NCI-H510A treated with DMSO at 0.1 percent for 48 hours (cell line): ENCODE measurements at regions not wholly inside any gene's neighbourhood (a gene's known extent, or its start where the extent isn't known, plus 50 kb on each side); places are given as distances from the start of the nearest gene placed in this dataset.

Experiments
- DNase-seq: peaks from one replicate; lab custom pipeline; 2025; lab: John Stamatoyannopoulos, UW

- no peak for DNase-seq
Observed at GRCh38 chr15:95561463-95561862, 769.0 kb upstream of the NR2F2 start.

- DNase-seq = no peak
Observed at GRCh38 chr15:95563634-95564033, 766.9 kb upstream of the NR2F2 start.

DNA sequence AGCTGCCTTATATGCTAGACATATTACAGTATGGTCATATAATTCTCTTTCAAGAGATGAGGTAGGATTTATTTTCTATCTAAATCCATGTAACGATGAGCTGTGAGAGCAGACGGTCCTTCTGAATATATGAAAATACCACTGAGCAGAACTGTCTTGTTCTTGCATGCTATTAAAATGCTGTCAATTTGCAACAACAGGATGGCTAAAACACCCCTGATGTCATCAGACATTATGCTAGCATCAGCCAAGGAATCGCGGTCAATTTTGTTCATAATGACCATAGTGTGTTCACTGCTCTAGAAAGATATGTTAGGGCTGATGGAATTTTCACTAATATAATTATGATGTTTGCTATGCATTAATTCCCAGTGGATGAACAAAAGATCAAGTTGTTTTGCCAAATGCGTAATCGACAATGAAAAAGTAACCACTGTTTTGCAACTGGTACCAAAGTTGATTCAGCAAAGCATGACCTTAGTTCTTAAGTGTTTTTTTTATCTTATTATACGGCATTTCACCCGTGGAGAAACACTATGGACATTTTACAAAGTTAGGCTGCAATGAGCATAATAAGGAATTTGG is 765.4 kb upstream of the NR2F2 start:
- DNase-seq = no peak

- DNase-seq = no peak
Observed at GRCh38 chr15:95565690-95566089, 764.8 kb upstream of the NR2F2 start.

- no peak for DNase-seq
Observed at GRCh38 chr15:95567686-95568085, 762.8 kb upstream of the NR2F2 start.

DNA sequence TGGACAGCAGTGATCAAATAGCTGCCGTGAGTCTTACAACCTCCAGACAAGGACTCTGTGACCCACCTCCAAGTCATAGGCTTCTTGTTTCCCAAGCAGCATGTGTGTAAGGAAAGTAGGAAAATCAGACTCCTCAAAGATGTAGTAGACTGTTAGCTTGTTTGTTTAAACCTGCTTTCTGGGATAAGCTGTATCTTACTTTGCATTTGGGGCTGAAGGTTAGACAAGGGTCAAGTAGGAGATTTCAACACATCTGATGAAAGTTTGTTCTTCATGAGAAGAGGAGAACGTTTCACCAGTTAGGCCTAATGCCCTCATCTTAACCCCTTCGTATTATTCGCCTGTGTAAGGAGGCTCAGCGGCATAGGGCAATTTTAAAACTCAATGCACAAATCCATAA is 756.4 kb upstream of the NR2F2 start:
- no peak for DNase-seq

DNA sequence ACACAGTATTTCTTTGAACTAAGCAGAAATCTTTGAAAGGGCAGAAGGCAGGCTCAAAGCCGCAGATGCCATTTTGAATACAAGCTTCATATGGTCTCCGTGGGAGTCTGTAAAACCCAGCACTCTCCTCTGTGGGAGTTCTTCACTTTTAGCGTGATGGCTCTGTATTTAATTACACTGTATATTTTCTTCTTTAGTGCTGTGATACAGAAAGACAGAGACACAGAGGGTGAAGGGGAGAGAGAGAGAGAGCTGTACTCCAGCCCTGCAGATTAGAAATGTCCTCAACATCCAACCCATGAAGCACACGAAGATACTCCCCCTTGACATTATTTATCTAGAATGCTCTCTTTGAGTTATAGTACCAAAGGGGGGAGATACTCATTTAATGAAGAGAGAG is 752.6 kb upstream of the NR2F2 start:
- DNase-seq = no peak

- DNase-seq = no peak
Observed at GRCh38 chr15:95580121-95580520, 750.4 kb upstream of the NR2F2 start.

- DNase-seq = no peak
Observed at GRCh38 chr15:95581595-95581994, 748.9 kb upstream of the NR2F2 start.

- DNase-seq = no peak
Observed at GRCh38 chr15:95584088-95584487, 746.4 kb upstream of the NR2F2 start.

GRCh38 chr15:95588056-95588455 is 742.4 kb upstream of the NR2F2 start:
- no peak for DNase-seq

GRCh38 chr15:95590533-95591044 is 739.9 kb upstream of the NR2F2 start:
- no peak for DNase-seq

DNA sequence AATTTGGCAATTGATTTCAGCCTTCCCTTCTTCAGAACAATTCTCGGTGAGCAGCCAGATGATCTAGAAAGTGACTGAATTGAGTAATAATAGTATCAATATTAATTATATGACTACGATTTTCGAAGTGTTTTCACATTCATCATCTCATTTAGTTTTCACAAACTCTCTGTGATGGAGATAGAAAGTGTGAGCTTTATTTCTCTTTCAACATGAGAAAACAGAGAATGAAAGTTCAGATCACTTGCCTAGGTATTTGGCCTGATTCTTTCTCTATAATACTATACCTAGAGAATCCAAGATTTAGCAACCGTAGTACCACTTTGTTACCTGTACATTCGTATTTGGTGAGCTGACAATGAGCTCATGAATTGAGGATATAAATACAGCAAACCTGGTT is 739.2 kb upstream of the NR2F2 start:
- no peak for DNase-seq

DNA sequence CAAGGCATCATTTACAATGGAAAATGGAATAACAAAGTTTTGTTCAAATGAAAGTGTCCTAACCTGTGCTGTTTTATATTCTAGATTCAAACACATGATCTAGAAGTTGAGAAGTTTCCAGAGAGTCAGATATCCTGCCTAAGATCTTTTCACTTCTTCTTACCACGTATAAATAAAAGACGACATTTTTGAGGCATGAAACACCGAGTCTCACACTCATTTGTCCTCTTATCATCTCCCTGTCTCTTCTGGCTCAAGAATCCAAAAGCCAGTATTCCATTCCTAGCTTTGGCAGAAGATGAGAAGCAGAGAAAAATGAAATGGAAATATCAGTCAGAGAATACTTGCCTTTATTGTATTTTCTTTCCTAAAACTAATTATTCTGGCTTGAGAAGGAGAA is 738.6 kb upstream of the NR2F2 start:
- no peak for DNase-seq

GRCh38 chr15:95594496-95594895 is 736.0 kb upstream of the NR2F2 start:
- DNase-seq = no peak

DNA sequence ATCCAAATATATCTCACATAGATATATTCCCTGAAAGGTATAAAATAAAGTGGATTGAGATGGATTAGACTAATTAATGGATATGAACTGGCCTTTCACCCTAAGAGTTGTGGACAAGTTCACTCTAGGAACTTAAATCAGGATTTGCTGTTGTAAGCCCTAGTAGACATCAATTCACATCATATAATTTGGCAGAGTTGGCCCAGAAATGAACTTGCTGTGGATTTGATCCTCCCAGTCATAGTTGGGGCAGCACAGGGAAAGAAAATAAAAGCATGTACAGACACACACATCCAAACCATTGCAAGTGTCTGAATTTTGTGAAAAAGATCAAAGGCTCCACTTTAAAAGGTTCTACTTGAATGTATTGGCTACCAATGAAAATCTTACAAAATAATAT is 734.7 kb upstream of the NR2F2 start:
- no peak for DNase-seq

DNA sequence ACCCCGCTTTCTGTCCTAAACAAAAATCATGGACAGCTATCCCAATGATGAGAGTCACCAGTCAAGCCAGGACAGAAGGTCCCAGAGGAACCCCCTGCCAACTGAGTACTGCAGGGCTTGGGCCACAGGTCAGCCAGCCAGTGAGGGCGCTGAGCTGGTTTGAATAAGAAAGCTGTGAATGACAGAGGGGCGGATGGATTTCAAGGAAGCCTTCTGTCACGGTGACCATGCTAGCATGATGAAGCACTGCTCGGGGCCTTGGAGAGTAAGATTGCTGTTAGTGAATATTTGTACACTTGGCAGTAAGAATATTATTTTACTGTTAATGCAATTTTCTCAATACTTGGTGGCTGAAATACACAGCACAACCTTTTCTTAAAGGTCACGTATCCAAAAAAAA is 734.0 kb upstream of the NR2F2 start:
- DNase-seq = no peak

GRCh38 chr15:95598251-95598855 is 732.1 kb upstream of the NR2F2 start:
- DNase-seq = no peak

DNA sequence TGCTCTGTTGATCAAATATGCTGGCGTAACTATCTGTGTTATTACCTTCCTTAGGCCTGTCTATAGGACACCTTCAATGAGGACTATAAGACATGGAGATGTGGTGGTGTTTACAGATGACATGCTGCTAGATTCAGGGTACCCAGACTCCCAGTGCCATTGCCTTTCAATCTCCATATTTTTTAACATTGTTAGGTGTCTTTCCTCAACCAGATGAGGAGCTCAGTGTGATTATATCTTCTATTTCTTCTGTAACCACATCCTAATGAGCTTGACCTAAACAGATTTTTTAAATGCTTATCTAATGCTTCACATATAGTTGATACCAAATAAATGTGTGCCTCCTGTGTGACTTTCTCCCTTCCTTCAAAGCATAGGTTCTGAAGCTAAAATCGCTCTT is 730.1 kb upstream of the NR2F2 start:
- no peak for DNase-seq

DNA sequence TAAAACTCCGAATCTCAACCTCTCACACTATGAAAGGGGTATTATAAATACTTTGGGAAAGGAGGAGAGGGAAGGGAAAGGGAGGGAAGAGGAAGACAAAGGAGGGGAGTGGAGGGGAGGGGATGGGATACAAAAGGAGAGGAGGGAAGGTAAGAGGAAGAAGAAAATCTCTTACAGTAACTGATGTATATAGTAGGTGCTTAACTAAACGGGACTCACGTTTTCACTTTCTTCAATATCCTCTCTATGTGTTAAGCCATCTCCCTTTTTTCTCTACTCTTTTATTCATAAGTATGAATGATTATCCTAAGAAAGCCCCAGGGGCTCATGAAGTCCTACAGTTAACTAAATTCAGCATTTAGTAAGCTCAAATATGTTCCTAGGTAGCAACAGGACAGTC is 729.6 kb upstream of the NR2F2 start:
- no peak for DNase-seq

DNA sequence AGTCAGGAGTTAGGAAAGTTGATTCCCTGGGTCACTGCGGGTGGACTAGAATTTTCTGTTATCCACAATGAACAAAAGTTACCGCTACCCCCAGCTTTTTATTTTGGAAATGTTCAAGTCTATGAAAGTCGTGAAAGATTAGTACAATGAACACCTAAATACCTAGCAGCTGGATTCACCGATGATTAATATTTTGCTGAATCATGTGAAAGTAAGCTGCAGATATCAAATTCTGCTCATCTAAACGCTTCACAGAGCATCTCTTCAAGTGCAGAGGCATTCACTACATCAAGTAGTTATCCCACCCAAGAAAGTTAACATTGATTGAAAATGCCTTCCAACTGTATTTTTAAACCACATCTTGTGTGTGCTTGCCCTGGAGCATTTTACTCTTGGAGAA is 729.0 kb upstream of the NR2F2 start:
- DNase-seq = no peak

DNA sequence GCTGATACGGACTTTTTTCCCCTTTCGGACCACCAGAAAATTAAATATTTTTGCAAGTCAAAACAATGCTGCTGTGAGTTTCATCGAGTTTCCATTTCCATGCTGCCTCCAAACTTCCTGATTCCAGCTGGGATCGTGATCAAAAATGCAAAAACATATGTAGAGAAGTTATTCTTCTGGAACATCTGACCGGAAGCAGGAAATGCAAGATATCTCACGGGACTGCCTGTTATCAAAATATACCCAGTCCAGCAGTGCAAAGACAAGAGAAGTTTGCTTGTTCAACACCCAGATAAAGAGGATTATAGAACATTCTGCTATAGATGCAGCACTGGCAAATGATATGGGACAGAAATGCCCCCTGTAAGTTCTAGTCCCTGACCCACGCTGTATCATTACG is 726.7 kb upstream of the NR2F2 start:
- no peak for DNase-seq

DNA sequence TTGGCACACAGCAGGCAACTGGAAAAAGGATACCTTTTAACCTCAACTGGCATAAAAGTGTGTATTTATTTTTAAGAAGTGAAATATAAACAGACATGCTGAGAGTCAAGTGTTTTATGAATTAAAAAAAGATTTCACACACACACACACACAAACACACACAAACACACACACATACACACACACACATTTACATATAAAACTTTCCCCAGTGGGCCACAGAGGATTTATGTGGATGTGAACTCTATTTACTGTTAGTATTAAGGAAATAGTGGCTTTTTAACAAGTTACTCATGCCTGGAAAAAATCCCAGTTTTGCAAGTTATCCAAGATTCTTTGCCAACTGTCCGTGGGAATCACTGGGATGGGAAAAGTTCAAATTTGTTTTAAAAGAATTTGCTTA is 725.9 kb upstream of the NR2F2 start:
- DNase-seq = no peak

DNA sequence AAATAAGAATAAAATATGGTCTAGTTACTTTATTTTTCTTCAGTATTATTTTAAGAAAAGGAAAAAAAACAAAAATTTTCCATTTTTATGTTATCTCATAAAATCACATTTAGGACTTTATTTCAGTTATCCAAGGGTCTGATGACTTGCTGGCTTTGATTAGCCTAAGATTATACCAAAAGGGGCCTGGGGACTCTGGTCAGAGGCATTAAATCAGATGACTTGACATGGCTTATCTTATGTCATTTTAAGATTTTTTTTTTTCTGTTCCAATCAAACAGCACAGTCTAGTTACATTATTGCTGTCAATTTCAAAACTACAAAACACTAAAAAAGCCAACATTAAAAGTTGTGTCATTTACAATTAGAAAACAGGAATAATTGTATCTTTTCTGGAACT is 725.4 kb upstream of the NR2F2 start:
- no peak for DNase-seq
